Activated T-cell treated with anti-CD3 and anti-CD28 coated beads, Interleukin-2, amount 50 U/mL, for 72 hours (primary cell): ENCODE measurements at regions not wholly inside any gene's neighbourhood (a gene's known extent, or its start where the extent isn't known, plus 50 kb on each side); places are given as distances from the start of the nearest gene placed in this dataset.

Experiments used
- ATAC-seq, 2 donors: fragments of 150-1000 bp; cut with Tn5 transposase; replicated peaks in 1 of 2; 2 replicates each; pipeline ENCODE4 v1.10.0; 2021; ENCODE audit warnings: moderate library complexity in 2 of 2, mild to moderate bottlenecking in 1 of 2
- DNase-seq, 2 donors: peaks; one replicate each; pipeline ENCODE4 v3.0.0; 2021 to 2022; ENCODE audit warnings: mixed read lengths in 1 of 2
- H3K27ac Mint-ChIP-seq: one replicate; pipeline ENCODE4 v1.8.0; 2022; ENCODE audit warnings: mild to moderate bottlenecking, moderate library complexity, mixed read lengths
- H3K27me3 Mint-ChIP-seq: one replicate; pipeline ENCODE4 v1.8.0; 2022; ENCODE audit warnings: low read depth, mixed read lengths
- H3K36me3 Mint-ChIP-seq, 2 donors: one replicate each; pipeline ENCODE4 v1.8.0; 2022; ENCODE audit warnings: mixed read lengths in 2 of 2, mild to moderate bottlenecking in 1 of 2; ENCODE audit not compliant: insufficient read depth in 2 of 2
- H3K4me1 Mint-ChIP-seq: one replicate; pipeline ENCODE4 v1.8.0; 2022; ENCODE audit warnings: low read depth, mixed read lengths
- H3K4me3 Mint-ChIP-seq, 2 donors: one replicate each; pipeline ENCODE4 v1.8.0; 2022; ENCODE audit warnings: mild to moderate bottlenecking in 2 of 2, mixed read lengths in 2 of 2, moderate library complexity in 2 of 2
- H3K9me3 Mint-ChIP-seq, 2 donors: one replicate each; pipeline ENCODE4 v1.8.0; 2022; ENCODE audit warnings: mixed read lengths in 2 of 2

DNA sequence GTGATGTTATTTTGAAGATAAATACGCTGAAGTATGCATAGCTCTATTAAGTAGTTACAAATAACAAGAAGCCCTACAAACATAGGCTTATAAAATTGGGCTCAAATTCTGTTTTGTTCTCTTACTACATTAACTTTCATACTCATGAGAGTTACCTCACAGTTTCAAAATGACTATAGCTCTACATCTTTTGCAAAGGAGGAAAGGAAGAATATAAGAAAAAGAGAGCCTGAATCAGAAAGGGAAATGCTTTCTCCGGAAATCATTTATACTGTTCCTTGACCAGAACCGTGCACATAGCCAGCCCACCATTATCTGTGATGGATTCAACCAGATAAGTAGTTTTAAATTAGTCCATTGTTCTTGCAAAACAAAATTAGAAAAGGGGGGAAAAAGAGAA, 1252.1 kb downstream of the NCAM2 start:
- no peaks in the 10 kb centered on the region for H3K36me3 Mint-ChIP-seq
- ATAC-seq (no peak), DNase-seq (no peak)
- H3K27ac Mint-ChIP-seq = no peak overlapping the region
- no peak overlapping the region for H3K4me3 Mint-ChIP-seq
- H3K9me3 Mint-ChIP-seq = peaks cover 6% of the 10 kb centered on the region in 2 donors
- H3K4me1 Mint-ChIP-seq = peaks cover 11% of the 10 kb centered on the region
- no peaks in the 10 kb centered on the region for H3K27me3 Mint-ChIP-seq

DNA sequence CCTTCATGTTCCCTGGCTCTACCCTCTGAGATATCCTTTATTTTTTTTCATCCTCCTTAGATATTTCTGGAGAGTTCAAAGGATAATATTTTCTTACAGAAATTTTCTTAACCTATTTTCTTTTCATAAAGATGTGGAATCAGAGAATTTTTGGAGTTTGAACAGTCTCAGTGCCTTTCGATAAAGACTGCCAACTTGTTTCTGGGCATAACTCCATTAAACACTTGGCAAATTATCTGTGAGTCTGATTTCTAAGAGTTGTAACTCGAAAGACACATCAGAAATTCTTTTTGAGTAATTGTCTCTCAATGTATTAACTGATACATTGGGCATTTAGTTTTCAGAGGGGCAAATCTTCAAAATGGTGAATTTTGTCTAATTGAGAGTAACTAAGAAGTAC, 1255.6 kb downstream of the NCAM2 start:
- DNase-seq (no peak), ATAC-seq (no peak)
- no peak overlapping the region for H3K27ac Mint-ChIP-seq
- H3K27me3 Mint-ChIP-seq = no peaks in the 10 kb centered on the region
- H3K36me3 Mint-ChIP-seq = no peaks in the 10 kb centered on the region
- no peak overlapping the region for H3K4me3 Mint-ChIP-seq
- peaks cover 6% of the 10 kb centered on the region in 2 donors for H3K9me3 Mint-ChIP-seq
- H3K4me1 Mint-ChIP-seq = peaks cover 11% of the 10 kb centered on the region

DNA sequence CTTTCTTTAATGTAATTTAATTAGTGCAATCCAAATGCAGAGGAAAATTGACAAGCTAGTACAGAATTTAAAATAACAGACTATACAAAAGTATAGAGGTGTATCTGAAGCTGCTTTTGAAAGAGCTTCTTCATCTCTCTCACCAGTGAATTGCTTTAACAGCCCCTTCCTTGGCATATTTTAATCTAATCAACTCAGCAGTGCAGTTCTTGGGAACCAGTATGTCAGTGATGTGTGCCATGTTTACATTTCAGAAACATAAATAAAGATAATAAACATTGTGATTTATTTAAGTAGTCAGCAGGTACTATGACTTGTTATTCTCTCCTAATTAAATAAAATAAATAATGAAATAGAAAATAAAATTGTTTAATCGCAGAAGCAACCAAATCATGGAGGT, 1260.6 kb downstream of the NCAM2 start:
- no peak overlapping the region for H3K4me3 Mint-ChIP-seq

DNA sequence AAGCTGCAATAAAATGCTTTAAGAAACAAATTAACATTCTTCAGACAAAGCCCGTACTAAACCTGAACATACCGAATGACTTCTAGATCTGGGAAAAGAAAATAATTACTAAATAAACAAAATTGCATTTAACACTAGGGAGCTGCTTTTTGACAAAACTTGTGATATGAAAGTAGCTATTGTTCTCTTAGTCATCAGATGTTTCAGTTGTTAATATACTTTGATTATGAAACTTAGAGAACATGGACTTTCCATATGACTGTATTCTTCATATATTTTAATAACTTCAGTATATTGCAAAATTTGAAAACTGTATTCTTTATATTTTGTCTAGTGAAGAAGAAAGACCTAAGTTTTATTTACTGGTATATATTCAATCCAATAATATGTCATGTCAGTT, 1262.1 kb downstream of the NCAM2 start:
- Mint-ChIP-seq H3K4me3 (no peak overlapping the region), H3K27ac (no peak overlapping the region), H3K27me3 (no peaks in the 10 kb centered on the region), H3K9me3 (peaks cover 2 to 3% of the 10 kb centered on the region in 2 donors), H3K4me1 (peaks cover 8% of the 10 kb centered on the region), H3K36me3 (peaks cover 0 to 2% of the 10 kb centered on the region in 2 donors)
- ATAC-seq = no peak
- DNase-seq = no peak

More for the DNA sequence above, 1260.6 kb downstream of the NCAM2 start:
- Mint-ChIP-seq H3K27ac (no peak overlapping the region), H3K27me3 (no peaks in the 10 kb centered on the region), H3K4me1 (peaks cover 8% of the 10 kb centered on the region), H3K9me3 (peaks cover 4 to 5% of the 10 kb centered on the region in 2 donors), H3K36me3 (peaks cover 0 to 2% of the 10 kb centered on the region in 2 donors)
- ATAC-seq (no peak), DNase-seq (no peak)

DNA sequence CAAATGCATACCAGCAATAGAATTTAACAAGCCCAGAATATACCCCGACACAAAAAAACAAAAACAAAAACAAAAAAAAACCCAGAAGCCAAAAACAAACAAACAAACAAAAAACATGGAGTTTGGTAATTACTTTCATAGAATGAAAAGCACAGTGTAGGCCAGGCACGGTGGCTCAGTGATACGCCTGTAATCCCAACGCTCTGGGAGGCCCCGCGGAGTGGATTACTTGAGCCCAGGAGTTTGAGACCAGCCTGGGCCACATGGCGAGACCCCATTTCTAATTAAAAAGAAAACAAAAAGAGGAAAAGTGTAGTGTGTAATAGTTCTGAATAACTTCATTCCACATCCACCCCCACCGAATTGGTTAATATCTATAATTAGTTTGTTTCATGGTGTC, 1265.7 kb downstream of the NCAM2 start:
- Mint-ChIP-seq H3K27me3 (no peaks in the 10 kb centered on the region), H3K9me3 (peaks cover 3 to 7% of the 10 kb centered on the region in 2 donors), H3K4me1 (peaks cover 8% of the 10 kb centered on the region), H3K27ac (no peak overlapping the region), H3K36me3 (peaks cover 0 to 2% of the 10 kb centered on the region in 2 donors), H3K4me3 (no peak overlapping the region)
- ATAC-seq (no peak), DNase-seq (no peak)

DNA sequence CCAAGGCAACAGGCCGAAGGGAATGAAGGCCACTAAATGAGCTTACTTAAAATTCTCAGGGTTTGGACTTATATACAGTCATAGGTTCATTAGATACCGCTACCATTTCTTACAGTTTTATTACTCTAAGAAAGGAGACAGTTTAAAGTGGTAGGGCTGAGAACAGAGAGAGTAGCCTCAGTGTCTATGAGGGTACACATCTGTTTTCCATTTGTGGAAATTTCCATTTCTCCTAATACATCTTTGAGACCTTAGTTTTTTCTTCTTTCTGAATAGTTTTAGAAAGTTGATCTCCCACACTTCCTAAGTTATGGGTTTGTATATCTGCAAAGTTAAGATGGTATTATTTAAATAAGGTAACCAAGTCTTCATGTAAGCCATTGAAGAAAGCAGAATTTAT, 1279.1 kb downstream of the NCAM2 start:
- DNase-seq = no peak
- Mint-ChIP-seq H3K9me3 (no peaks in the 10 kb centered on the region), H3K36me3 (no peaks in the 10 kb centered on the region), H3K27ac (no peak overlapping the region), H3K4me1 (no peaks in the 10 kb centered on the region), H3K27me3 (no peaks in the 10 kb centered on the region), H3K4me3 (no peak overlapping the region)
- ATAC-seq = no peak

- ATAC-seq (no peak), DNase-seq (no peak)
- H3K36me3 Mint-ChIP-seq = no peaks in the 10 kb centered on the region
- no peak overlapping the region for H3K4me3 Mint-ChIP-seq
- H3K27ac Mint-ChIP-seq = no peak overlapping the region
- H3K27me3 Mint-ChIP-seq = no peaks in the 10 kb centered on the region
- no peaks in the 10 kb centered on the region for H3K9me3 Mint-ChIP-seq
- H3K4me1 Mint-ChIP-seq = no peaks in the 10 kb centered on the region
These were observed 1280.2 kb downstream of the NCAM2 start for GRCh38 chr21:22278366-22278765.

DNA sequence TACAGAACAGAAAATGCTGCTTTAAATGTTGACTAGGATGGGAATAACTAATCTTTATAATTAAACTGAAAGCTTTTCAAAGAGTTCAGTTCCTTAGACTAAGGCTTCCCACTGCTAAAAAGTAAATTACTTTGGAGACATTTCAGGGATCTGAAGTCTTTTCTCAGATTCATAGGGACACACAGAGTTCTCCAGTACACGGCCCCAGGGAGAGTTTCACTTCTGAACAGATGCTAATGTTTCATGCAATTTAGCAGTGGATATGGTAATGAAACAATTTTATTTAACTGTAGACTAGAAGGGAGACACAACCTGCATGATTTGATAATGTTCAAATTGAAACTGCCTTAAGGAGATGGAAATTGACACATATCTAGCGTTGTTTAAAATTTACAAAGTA, 1282.6 kb downstream of the NCAM2 start:
- H3K4me3 Mint-ChIP-seq = no peak overlapping the region
- no peak overlapping the region for H3K27ac Mint-ChIP-seq
- H3K36me3 Mint-ChIP-seq = no peaks in the 10 kb centered on the region
- H3K4me1 Mint-ChIP-seq = no peaks in the 10 kb centered on the region
- ATAC-seq (no peak), DNase-seq (no peak)
- no peaks in the 10 kb centered on the region for H3K9me3 Mint-ChIP-seq
- H3K27me3 Mint-ChIP-seq = no peaks in the 10 kb centered on the region

GRCh38 chr21:22288885-22289499, 1290.8 kb downstream of the NCAM2 start:
- H3K36me3 Mint-ChIP-seq = no peaks in the 10 kb centered on the region
- peaks cover 0 to 3% of the 10 kb centered on the region in 2 donors for H3K9me3 Mint-ChIP-seq
- no peaks in the 10 kb centered on the region for H3K27me3 Mint-ChIP-seq
- H3K4me1 Mint-ChIP-seq = no peaks in the 10 kb centered on the region
- ATAC-seq (no peak), DNase-seq (no peak)
- H3K4me3 Mint-ChIP-seq = no peak overlapping the region
- H3K27ac Mint-ChIP-seq = no peak overlapping the region

DNA sequence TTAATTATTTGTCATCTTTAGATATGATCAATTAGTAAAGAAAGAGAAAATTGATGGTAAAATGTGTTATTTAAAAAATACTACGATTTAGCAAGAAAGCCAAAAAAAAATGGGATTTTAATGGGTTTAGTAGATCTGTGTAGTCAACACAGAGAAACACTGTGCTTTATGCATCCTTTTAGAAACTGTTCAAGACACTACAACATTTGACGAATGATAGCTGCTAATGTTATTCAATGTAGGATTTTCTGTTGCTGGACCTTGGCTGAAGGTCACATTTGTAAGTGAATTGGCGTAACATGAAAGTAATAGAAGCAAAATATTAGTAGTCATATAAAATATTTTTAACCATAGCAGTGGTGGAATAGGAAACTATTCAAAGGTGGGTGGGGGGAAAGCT, 1293.9 kb downstream of the NCAM2 start:
- H3K4me3 Mint-ChIP-seq = no peak overlapping the region
- ATAC-seq (no peak), DNase-seq (no peak)
- H3K36me3 Mint-ChIP-seq = no peaks in the 10 kb centered on the region
- no peak overlapping the region for H3K27ac Mint-ChIP-seq
- no peaks in the 10 kb centered on the region for H3K27me3 Mint-ChIP-seq
- H3K9me3 Mint-ChIP-seq = no peaks in the 10 kb centered on the region
- peaks cover under 1% of the 10 kb centered on the region for H3K4me1 Mint-ChIP-seq

DNA sequence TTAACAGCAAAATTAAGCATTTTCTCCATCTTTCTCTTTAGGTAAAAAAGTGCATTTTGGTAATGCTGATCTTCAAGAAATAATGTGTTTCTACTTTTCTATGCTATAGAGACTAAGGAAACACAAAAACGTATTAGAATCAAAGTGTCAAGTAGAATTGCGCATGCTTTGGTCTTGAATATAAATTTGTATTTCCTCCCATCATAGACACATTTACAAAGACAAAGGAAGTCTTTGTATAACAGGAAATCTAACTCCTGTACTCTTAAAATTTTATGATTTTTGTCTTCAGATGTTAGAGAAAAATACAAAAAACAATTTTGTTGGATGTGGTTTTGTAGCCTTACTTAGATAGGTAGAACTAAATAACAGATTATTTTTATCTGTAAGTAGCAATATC, 1299.4 kb downstream of the NCAM2 start:
- H3K9me3 Mint-ChIP-seq = peaks cover under 1 to 3% of the 10 kb centered on the region in 2 donors
- no peak for ATAC-seq
- peaks cover 5% of the 10 kb centered on the region for H3K4me1 Mint-ChIP-seq
- DNase-seq = no peak
- H3K27ac Mint-ChIP-seq = no peak overlapping the region
- H3K36me3 Mint-ChIP-seq = peaks cover 0 to 2% of the 10 kb centered on the region in 2 donors
- no peaks in the 10 kb centered on the region for H3K27me3 Mint-ChIP-seq
- no peak overlapping the region for H3K4me3 Mint-ChIP-seq

GRCh38 chr21:22311741-22312462, 1313.7 kb downstream of the NCAM2 start:
- H3K27ac Mint-ChIP-seq = no peak overlapping the region
- ATAC-seq = no peak
- H3K27me3 Mint-ChIP-seq = no peaks in the 10 kb centered on the region
- DNase-seq = no peak
- H3K36me3 Mint-ChIP-seq = peaks cover 0 to 1% of the 10 kb centered on the region in 2 donors
- H3K4me1 Mint-ChIP-seq = no peaks in the 10 kb centered on the region
- H3K4me3 Mint-ChIP-seq = no peak overlapping the region
- peaks cover 3 to 4% of the 10 kb centered on the region in 2 donors for H3K9me3 Mint-ChIP-seq

- DNase-seq (no peak), ATAC-seq (no peak)
- Mint-ChIP-seq H3K4me1 (no peaks in the 10 kb centered on the region), H3K9me3 (peaks cover 4 to 6% of the 10 kb centered on the region in 2 donors), H3K27me3 (no peaks in the 10 kb centered on the region), H3K4me3 (no peak overlapping the region), H3K27ac (no peak overlapping the region), H3K36me3 (peaks cover 0 to 1% of the 10 kb centered on the region in 2 donors)
These were observed 1316.8 kb downstream of the NCAM2 start for GRCh38 chr21:22314963-22315362.

DNA sequence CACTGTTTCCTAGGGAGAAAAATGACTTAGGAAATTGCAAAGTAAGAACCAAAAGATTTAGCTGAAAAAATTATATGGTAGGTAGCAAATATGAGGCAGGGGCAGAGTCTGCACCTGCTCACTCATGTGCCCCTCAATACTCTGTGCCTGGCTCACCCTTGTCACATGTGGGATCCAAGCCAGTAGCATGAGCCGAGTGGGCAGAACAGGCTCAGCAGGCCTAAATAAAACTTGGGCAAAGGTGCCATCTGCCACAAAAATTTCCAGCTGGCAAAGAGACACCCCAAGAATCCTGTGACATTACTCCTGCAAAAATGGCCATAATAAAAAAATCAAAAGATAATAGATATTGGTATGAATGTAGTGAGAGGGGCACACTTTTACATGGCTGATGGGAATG, 1321.2 kb downstream of the NCAM2 start:
- no peaks in the 10 kb centered on the region for H3K4me1 Mint-ChIP-seq
- ATAC-seq = no peak
- peaks cover 1 to 2% of the 10 kb centered on the region in 2 donors for H3K9me3 Mint-ChIP-seq
- H3K27ac Mint-ChIP-seq = no peak overlapping the region
- H3K27me3 Mint-ChIP-seq = no peaks in the 10 kb centered on the region
- DNase-seq = no peak
- no peak overlapping the region for H3K4me3 Mint-ChIP-seq
- H3K36me3 Mint-ChIP-seq = no peaks in the 10 kb centered on the region
